Upper lobe of right lung (tissue), 1 donor: ENCODE measurements at regions not wholly inside any gene's neighbourhood (a gene's known extent, or its start where the extent isn't known, plus 50 kb on each side); places are given as distances from the start of the nearest gene placed in this dataset.

Experiments used
- ATAC-seq: fragments of 200-7000 bp; cut with Tn5 transposase; one replicate; pipeline ENCODE4 v1.9.1; 2020; ENCODE audit warnings: mild to moderate bottlenecking, moderate library complexity
- DNase-seq: peaks from one replicate; pipeline ENCODE4 v3.0.0-alpha.2; 2020
- H3K27ac ChIP-seq: fragments of 200-600 bp; one replicate; pipeline ENCODE4 v1.8.0; 2022
- H3K27me3 ChIP-seq: fragments of 200-600 bp; one replicate; pipeline ENCODE4 v1.8.0; 2022; ENCODE audit warnings: mild to moderate bottlenecking
- H3K36me3 ChIP-seq: fragments of 200-600 bp; one replicate; pipeline ENCODE4 v1.8.0; 2022
- H3K4me1 ChIP-seq: fragments of 200-600 bp; one replicate; pipeline ENCODE4 v1.8.0; 2022
- H3K4me3 ChIP-seq: fragments of 200-600 bp; one replicate; pipeline ENCODE4 v1.8.0; 2022; ENCODE audit warnings: mild to moderate bottlenecking
- H3K9me3 ChIP-seq: fragments of 200-600 bp; one replicate; pipeline ENCODE4 v1.8.0; 2022
- CTCF ChIP-seq: fragments of 200-600 bp; IDR thresholded peaks from one replicate; pipeline ENCODE4 v1.8.0; 2022; ENCODE audit warnings: antibody characterized with exemption
- intact Hi-C: fragments of 100-400 bp; cut with DNase I; formaldehyde crosslinking; loops from one replicate; pipeline ENCODE4 v1.11.0; 2022
- donor health status: DM: no; HTN: yes; CAD: no; lungs with severe emphysema.

GRCh38 chr20:58600756-58601155 is 50.3 kb upstream of the STX16 start:
- intact Hi-C loops, result no loop called here
- no peak overlapping the region for H3K4me3 ChIP-seq
- no peaks in the 10 kb centered on the region for H3K36me3 ChIP-seq
- H3K27me3 ChIP-seq, result peaks cover 6% of the 10 kb centered on the region
- no peak overlapping the region for H3K27ac ChIP-seq
- DNase-seq, result no peak
- ATAC-seq, result no peak
- H3K9me3 ChIP-seq, result no peaks in the 10 kb centered on the region
- no peaks in the 10 kb centered on the region for H3K4me1 ChIP-seq
- TF ChIP-seq CTCF, result no peak

- TF ChIP-seq CTCF, result no peak
- no peaks in the 10 kb centered on the region for H3K9me3 ChIP-seq
- H3K27me3 ChIP-seq, result peaks cover 6% of the 10 kb centered on the region
- H3K4me3 ChIP-seq, result no peak overlapping the region
- no peaks in the 10 kb centered on the region for H3K36me3 ChIP-seq
- no peak overlapping the region for H3K27ac ChIP-seq
- intact Hi-C loops, result no loop called here
- no peaks in the 10 kb centered on the region for H3K4me1 ChIP-seq
- no peak for DNase-seq
- no peak for ATAC-seq
These were observed 51.1 kb upstream of the STX16 start for GRCh38 chr20:58599966-58600365.

- DNase-seq (no peak), ATAC-seq (no peak)
These were observed 52.7 kb upstream of the STX16 start for GRCh38 chr20:58598211-58599015.

GRCh38 chr20:58597249-58597891 is 53.7 kb upstream of the STX16 start:
- Histone ChIP-seq H3K27me3 (peaks cover 6% of the 10 kb centered on the region), H3K36me3 (no peaks in the 10 kb centered on the region), H3K9me3 (no peaks in the 10 kb centered on the region), H3K4me3 (no peak overlapping the region), H3K27ac (no peak overlapping the region), H3K4me1 (no peaks in the 10 kb centered on the region)
- no peak for DNase-seq
- intact Hi-C loops, result no loop called here
- ATAC-seq, result no peak
- TF ChIP-seq CTCF, result no peak

More at GRCh38 chr20:58598211-58599015, 52.7 kb upstream of the STX16 start:
- H3K4me3 ChIP-seq, result no peak overlapping the region
- H3K36me3 ChIP-seq, result no peaks in the 10 kb centered on the region
- no peaks in the 10 kb centered on the region for H3K9me3 ChIP-seq
- no peak for TF ChIP-seq CTCF
- no peaks in the 10 kb centered on the region for H3K4me1 ChIP-seq
- no peak overlapping the region for H3K27ac ChIP-seq
- intact Hi-C loops, result no loop called here
- H3K27me3 ChIP-seq, result no peaks in the 10 kb centered on the region

- H3K27me3 ChIP-seq, result peaks cover 6% of the 10 kb centered on the region
- no peak overlapping the region for H3K27ac ChIP-seq
- no peak for TF ChIP-seq CTCF
- intact Hi-C loops, result no loop called here
- H3K4me3 ChIP-seq, result no peak overlapping the region
- DNase-seq (no peak), ATAC-seq (no peak)
- no peaks in the 10 kb centered on the region for H3K9me3 ChIP-seq
- no peaks in the 10 kb centered on the region for H3K36me3 ChIP-seq
- no peaks in the 10 kb centered on the region for H3K4me1 ChIP-seq
These were observed 54.3 kb upstream of the STX16 start for GRCh38 chr20:58596750-58597248.
